BJ (cell line): ENCODE measurements at regions not wholly inside any gene's neighbourhood (a gene's known extent, or its start where the extent isn't known, plus 50 kb on each side); places are given as distances from the start of the nearest gene placed in this dataset.

Experiments used
- CTCF ChIA-PET: fragments of 350-600 bp; formaldehyde crosslinking; extraction: SDS; loops from one replicate; lab custom pipeline; 2021; ENCODE audit warnings: antibody characterized with exemption, inconsistent platforms; lab: Yijun Ruan, JAX
- POLR2A ChIA-PET: fragments of 300-600 bp; sonication (Branson Sonifier 250); formaldehyde crosslinking; extraction: SDS; loops from one replicate; lab custom pipeline; 2021; ENCODE audit warnings: antibody characterized with exemption; lab: Charles Lee
- DNase-seq: peaks from one replicate; pipeline ENCODE4 v3.0.0-alpha.2; 2011; ENCODE audit warnings: low read depth
- H3K27me3 ChIP-seq: 2 replicates; pipeline ENCODE4 v1.6.0; 2011; ENCODE audit warnings: low read length; ENCODE audit not compliant: control insufficient read depth, insufficient read depth
- H3K36me3 ChIP-seq: 2 replicates; pipeline ENCODE4 v1.5.1; 2011; ENCODE audit warnings: low read length; ENCODE audit not compliant: control insufficient read depth, insufficient read depth
- H3K4me3 ChIP-seq: 2 replicates; pipeline ENCODE4 v1.5.1; 2011; ENCODE audit warnings: low read depth, mild to moderate bottlenecking, control low read depth, low read length
- TF ChIP-seq, protein P1 (sequence below): IDR thresholded peaks from 2 replicates; pipeline ENCODE4 v1.5.1; 2011; ENCODE audit warnings: low read depth, mild to moderate bottlenecking, control low read depth, inconsistent platforms, low read length, moderate library complexity; ENCODE audit not compliant: insufficient read depth

DNA sequence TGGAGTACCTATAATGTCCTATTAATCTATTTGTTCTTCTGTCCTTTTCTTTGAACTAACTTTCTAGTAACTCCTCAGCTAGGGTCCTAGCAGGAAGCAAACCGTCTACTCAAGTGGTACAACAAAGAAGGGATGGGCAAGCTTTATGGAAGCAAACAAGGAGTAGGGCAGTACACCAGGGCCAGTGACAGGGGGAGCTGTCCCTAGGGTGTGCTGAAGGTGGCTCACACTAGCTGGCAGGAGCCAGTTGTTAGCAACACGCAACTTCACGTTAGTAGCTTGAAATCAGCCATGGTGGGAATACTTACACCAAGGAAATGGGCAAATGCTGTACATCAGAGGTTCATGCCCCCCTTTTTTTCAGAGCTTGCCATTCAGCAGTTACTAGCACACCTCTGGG lies 74.0 kb upstream of the EYA2 start:
- TF ChIP-seq, protein P1, sequence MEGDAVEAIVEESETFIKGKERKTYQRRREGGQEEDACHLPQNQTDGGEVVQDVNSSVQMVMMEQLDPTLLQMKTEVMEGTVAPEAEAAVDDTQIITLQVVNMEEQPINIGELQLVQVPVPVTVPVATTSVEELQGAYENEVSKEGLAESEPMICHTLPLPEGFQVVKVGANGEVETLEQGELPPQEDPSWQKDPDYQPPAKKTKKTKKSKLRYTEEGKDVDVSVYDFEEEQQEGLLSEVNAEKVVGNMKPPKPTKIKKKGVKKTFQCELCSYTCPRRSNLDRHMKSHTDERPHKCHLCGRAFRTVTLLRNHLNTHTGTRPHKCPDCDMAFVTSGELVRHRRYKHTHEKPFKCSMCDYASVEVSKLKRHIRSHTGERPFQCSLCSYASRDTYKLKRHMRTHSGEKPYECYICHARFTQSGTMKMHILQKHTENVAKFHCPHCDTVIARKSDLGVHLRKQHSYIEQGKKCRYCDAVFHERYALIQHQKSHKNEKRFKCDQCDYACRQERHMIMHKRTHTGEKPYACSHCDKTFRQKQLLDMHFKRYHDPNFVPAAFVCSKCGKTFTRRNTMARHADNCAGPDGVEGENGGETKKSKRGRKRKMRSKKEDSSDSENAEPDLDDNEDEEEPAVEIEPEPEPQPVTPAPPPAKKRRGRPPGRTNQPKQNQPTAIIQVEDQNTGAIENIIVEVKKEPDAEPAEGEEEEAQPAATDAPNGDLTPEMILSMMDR, result no peak
- ChIA-PET POLR2A (no interaction called here), CTCF (no interaction called here)

DNA sequence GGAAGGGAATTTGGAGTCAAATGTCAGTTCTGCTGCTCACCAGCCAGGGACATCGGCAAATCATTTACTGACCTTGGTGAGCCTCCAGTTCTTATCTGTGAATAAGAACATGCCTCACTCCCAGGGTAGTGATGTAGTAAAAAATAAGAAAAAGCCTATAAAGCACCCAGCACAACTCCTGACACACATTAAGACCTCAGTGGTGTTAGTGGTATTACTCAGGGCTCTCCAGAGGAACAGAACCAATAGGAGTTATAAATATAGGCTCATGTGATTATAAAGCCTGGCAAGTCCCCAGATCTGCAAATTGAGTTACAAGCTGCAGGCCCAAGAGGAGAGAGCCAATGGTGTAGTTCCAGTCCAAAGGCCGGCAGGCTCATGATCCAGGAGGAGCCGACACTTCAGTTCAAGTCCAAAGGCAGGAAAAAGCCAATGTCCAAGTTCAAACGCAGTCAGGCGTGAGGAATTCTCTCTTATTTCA lies 71.3 kb upstream of the EYA2 start:
- CTCF ChIA-PET, result no interaction called here
- TF ChIP-seq, protein P1, result no peak
- Histone ChIP-seq H3K36me3 (no peaks in the 10 kb centered on the region), H3K27me3 (no peaks in the 10 kb centered on the region), H3K4me3 (no peak overlapping the region)
- POLR2A ChIA-PET, result no interaction called here
- DNase-seq, result no peak

More for the DNA sequence above, 74.0 kb upstream of the EYA2 start:
- no peak for DNase-seq
- no peaks in the 10 kb centered on the region for H3K27me3 ChIP-seq
- H3K36me3 ChIP-seq, result no peaks in the 10 kb centered on the region
- H3K4me3 ChIP-seq, result no peak overlapping the region

DNA sequence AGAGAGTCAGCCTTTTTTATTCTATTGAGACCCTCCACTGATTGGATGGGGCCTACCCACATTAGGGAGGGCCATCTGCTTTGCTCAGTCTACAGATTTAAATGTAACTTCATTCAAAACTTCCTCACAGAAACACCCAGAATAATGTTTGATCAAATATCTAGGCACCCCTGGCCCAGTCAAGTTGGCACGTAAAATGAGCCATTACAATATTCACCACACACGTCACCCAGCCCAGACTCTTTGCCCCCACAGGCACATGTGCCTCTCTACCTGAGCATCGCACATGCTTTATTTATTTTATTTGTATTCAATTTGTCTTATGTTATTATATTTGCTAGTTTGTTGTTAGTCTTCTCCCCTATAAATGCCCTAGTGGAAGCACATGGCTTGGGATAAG lies 70.9 kb upstream of the EYA2 start:
- TF ChIP-seq, protein P1, result no peak
- Histone ChIP-seq H3K27me3 (no peaks in the 10 kb centered on the region), H3K36me3 (no peaks in the 10 kb centered on the region), H3K4me3 (no peak overlapping the region)
- CTCF ChIA-PET, result no interaction called here
- no peak for DNase-seq
- POLR2A ChIA-PET, result no interaction called here

DNA sequence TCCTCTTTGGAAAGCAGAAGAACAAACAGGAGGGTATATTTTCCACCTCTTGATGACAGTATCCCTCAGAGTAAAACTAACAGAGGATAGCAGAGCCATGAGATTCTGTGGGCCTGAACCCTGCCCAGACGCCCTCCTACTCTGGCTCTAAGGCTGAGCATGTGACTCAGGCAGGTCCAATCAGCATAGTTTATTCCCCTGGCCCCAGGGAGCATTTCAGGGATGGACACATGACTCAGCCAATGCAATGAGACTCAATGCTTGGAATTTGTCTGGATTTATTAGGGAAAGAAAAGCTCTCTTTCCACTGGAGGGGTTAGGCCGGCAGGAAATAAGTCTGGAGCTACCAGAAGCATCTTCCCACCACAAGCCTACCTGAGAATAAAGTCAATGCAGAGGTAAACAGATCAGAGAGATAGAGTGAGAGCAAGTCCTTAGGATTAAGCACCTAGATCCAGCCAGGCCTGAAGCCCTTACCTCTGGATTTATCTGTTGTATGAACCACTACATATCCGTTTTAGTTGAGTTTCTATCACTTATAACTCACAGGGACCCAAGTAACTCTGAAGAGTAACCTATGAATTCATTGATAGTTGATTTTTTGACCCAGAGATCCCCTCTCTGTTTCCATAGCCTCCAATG lies 68.2 kb upstream of the EYA2 start:
- H3K36me3 ChIP-seq, result no peaks in the 10 kb centered on the region; the same call in 1 of the 2 replicates
- TF ChIP-seq, protein P1, result no peak
- ChIA-PET POLR2A (no interaction called here), CTCF (no interaction called here)
- DNase-seq, result no peak
- H3K27me3 ChIP-seq, result no peaks in the 10 kb centered on the region
- no peak overlapping the region for H3K4me3 ChIP-seq

DNA sequence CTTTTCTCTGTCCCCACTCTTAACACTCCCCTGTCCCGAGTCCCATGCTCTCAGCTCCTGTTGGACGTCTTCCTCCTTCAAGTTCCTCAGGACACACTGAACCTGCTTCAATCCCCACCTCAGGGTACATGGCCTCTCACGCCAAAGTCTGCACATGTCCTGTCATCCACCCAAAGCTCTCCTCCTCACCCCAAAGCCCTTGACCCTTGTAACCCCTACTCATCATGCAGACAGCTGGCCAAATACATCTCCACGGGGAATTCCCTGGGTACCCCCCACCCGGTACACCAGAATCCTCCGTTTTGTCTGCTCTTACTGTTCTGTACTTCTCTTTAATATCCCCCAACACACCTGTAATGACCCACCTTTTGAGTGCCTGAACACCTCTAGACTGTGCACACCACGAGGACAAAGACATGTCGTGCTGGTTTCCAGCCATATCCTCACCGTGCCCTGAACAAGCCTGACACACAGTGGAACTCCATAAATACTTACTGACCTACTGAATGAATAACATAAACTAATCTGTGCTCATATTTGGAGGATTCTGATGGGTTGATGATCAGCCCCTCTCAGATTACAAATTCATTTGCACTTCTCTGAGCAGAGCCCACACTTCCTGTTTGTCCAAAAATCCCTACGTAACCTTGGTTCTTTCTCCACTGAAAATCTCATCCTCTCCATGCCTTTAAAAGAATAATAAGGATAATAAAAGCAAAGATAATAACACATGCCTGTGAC lies 66.8 kb upstream of the EYA2 start:
- Histone ChIP-seq H3K4me3 (no peak overlapping the region), H3K36me3 (no peaks in the 10 kb centered on the region; the same call in 1 of the 2 replicates), H3K27me3 (no peaks in the 10 kb centered on the region)
- no peak for DNase-seq
- CTCF ChIA-PET, result no interaction called here
- TF ChIP-seq, protein P1, result no peak
- POLR2A ChIA-PET, result no interaction called here
